ENCODE measurements at regions not wholly inside any gene's neighbourhood (a gene's known extent, or its start where the extent isn't known, plus 50 kb on each side); places are given as distances from the start of the nearest gene placed in this dataset.
"Not testable (repeated sequence)": the region's sequence is repeated elsewhere in the genome, so short reads cannot be mapped to it uniquely, and the experiment has no call there.

DNA sequence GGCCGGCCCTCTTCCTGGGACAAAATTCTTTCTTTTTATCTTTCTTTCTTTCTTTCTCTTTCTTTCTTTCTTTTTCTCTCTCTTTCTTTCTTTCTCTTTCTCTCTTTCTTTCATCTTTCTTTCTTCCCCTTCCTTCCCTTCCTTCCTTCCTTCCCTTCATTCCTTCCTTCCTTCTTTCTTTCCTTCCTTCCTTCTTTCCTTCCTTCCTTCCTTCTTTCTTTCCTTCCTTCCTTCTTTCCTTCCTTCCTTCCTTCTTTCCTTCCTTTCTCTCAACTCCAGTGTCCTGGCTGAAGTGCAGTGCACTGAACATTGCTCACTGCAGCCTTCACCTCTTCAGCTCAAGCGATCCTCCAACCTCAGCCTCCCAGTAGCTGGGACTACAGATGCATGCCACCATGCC is 112.5 kb downstream of the SEPTIN7 start:
- TF ChIP-seq, protein P1, sequence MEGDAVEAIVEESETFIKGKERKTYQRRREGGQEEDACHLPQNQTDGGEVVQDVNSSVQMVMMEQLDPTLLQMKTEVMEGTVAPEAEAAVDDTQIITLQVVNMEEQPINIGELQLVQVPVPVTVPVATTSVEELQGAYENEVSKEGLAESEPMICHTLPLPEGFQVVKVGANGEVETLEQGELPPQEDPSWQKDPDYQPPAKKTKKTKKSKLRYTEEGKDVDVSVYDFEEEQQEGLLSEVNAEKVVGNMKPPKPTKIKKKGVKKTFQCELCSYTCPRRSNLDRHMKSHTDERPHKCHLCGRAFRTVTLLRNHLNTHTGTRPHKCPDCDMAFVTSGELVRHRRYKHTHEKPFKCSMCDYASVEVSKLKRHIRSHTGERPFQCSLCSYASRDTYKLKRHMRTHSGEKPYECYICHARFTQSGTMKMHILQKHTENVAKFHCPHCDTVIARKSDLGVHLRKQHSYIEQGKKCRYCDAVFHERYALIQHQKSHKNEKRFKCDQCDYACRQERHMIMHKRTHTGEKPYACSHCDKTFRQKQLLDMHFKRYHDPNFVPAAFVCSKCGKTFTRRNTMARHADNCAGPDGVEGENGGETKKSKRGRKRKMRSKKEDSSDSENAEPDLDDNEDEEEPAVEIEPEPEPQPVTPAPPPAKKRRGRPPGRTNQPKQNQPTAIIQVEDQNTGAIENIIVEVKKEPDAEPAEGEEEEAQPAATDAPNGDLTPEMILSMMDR (IDR thresholded peaks at IDR 0.05): not testable (repeated sequence)
- not testable (repeated sequence) for TF ChIP-seq POLR2AphosphoS5 (IDR thresholded peaks at IDR 0.05; ENCODE audit: insufficient read depth in 1 of 2, low read depth in 1 of 2)
